Spleen (tissue), 11 donors: ENCODE measurements at regions not wholly inside any gene's neighbourhood (a gene's known extent, or its start where the extent isn't known, plus 50 kb on each side); places are given as distances from the start of the nearest gene placed in this dataset.

Source experiments
- DNase-seq: peaks from one replicate; pipeline ENCODE4 v3.0.0-alpha.2; 2020
- H3K27ac ChIP-seq, 8 donors: fragments of 200-600 bp; sonication (generic) in 7 of 8; 1 replicate in 4 of 8; 2 replicates in 4 of 8; pipeline versions ENCODE4 v1.5.0 to v1.8.0; 2016 to 2021; ENCODE audit warnings: inconsistent platforms in 4 of 8, mild to moderate bottlenecking in 4 of 8, moderate library complexity in 1 of 8
- H3K27me3 ChIP-seq, 7 donors: fragments of 200-600 bp; sonication (generic) in 6 of 7; replicated peaks in 1 of 7; 1 replicate in 4 of 7; 2 replicates in 3 of 7; pipeline versions ENCODE4 v1.5.0 to v1.8.0; 2016 to 2021; ENCODE audit warnings: inconsistent platforms in 3 of 7, mild to moderate bottlenecking in 1 of 7
- H3K36me3 ChIP-seq, 6 donors: fragments of 200-600 bp; sonication (generic) in 5 of 6; 1 replicate in 4 of 6; 2 replicates in 2 of 6; pipeline versions ENCODE4 v1.5.0 to v1.8.0; 2016 to 2021; ENCODE audit warnings: inconsistent platforms in 2 of 6
- H3K4me1 ChIP-seq, 6 donors: fragments of 200-600 bp; sonication (generic) in 5 of 6; 1 replicate in 3 of 6; 2 replicates in 3 of 6; pipeline versions ENCODE4 v1.5.0 to v1.8.0; 2016 to 2021; ENCODE audit warnings: inconsistent platforms in 3 of 6
- H3K4me3 ChIP-seq, 8 donors: fragments of 200-600 bp; sonication (generic) in 7 of 8; 1 replicate in 4 of 8; 2 replicates in 4 of 8; pipeline versions ENCODE4 v1.5.0 to v1.8.0; 2016 to 2021; ENCODE audit warnings: inconsistent platforms in 4 of 8, mild to moderate bottlenecking in 4 of 8, moderate library complexity in 2 of 8
- H3K9me3 ChIP-seq, 8 donors: fragments of 200-600 bp; sonication (generic) in 7 of 8; 1 replicate in 4 of 8; 2 replicates in 4 of 8; pipeline versions ENCODE4 v1.5.0 to v1.8.0; 2016 to 2021; ENCODE audit warnings: inconsistent platforms in 4 of 8
- POLR2A ChIP-seq, 3 donors: fragments of 450-650 bp; IDR thresholded peaks; one replicate each; pipeline ENCODE4 v1.5.1; 2017; ENCODE audit warnings: antibody characterized with exemption in 3 of 3, mild to moderate bottlenecking in 1 of 3
- POLR2AphosphoS5 ChIP-seq, 3 donors: sonication (generic); formaldehyde crosslinking; IDR thresholded peaks; one replicate each; pipeline ENCODE4 v1.5.1; 2017; ENCODE audit warnings: antibody characterized with exemption in 3 of 3
- WGBS, 5 donors: extraction: QIAGEN DNeasy Blood & Tissue Kit in 3 of 5; methylation state at CpG; one replicate each; pipeline versions ENCODE4 v1.1.5 to v1.1.7; 2013 to 2018; 5-methylcytosine and 5-hydroxymethylcytosine counted together
- intact Hi-C: fragments of 100-400 bp; cut with DNase I; formaldehyde crosslinking; loops from one replicate; pipeline ENCODE4 v1.15.0; 2023; ENCODE audit warnings: low total_unique reads
- TF ChIP-seq, protein P1 (sequence below), 11 experiments: fragments of 200-600 bp in 7 of 11; fragments of 450-650 bp in 4 of 11; sonication (generic) in 4 of 11; IDR thresholded peaks in 8 of 11; conservative IDR thresholded peaks in 3 of 11; 1 replicate in 7 of 11; 2 replicates in 4 of 11; pipeline versions ENCODE4 v1.4.0 to v1.8.0; 2016 to 2021; ENCODE audit warnings: antibody characterized with exemption in 11 of 11, inconsistent platforms in 4 of 11, mild to moderate bottlenecking in 1 of 11
- donor health status: healthy with polysubstance abuse.
- donor health status: DM: no; HTN: no; CAD: no; lungs with moderate emphysema.
- donor health status: DM: no; HTN: no; CAD: no.
- donor health status: Bipolar disorder and iron deficiency.
- donor health status: healthy.
- donor health status: DM: no; HTN: no; CAD: no.
- donor health status: DM: yes; HTN: yes; CAD: no.

DNA sequence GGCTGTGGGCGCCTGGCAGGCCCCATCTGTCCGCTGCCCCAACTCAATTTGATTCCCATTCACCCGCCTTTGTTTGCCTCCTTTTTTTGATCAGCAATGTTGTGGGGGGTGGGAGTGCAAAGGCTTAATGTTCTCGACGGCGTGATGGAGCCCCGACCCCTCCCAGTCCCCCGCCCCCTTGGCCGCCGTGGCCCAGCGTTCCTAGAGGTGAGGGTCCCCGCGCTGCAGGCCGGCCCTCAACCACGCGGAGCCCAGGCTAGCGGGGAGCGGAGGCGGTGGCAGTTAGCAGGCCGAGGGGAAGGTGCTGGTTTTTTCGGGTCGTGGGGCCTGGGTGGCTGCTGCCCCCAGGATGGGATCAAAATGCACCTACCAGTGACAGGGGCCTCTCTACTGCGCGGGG, 274.7 kb upstream of the SKOR2 start:
- Histone ChIP-seq H3K36me3 (no peaks in the 10 kb centered on the region), H3K9me3 (no peaks in the 10 kb centered on the region), H3K27ac (no peak overlapping the region), H3K4me3 (no peak overlapping the region), H3K27me3 (peaks cover 0 to 44% (median 5%) of the 10 kb centered on the region in 7 donors), H3K4me1 (no peaks in the 10 kb centered on the region)
- intact Hi-C loops, result no loop called here
- 59 to 78% (median 66%) methylated on average over 16 to 24 of the region's 24 CpGs for WGBS, 5 donors
- TF ChIP-seq, protein P1, sequence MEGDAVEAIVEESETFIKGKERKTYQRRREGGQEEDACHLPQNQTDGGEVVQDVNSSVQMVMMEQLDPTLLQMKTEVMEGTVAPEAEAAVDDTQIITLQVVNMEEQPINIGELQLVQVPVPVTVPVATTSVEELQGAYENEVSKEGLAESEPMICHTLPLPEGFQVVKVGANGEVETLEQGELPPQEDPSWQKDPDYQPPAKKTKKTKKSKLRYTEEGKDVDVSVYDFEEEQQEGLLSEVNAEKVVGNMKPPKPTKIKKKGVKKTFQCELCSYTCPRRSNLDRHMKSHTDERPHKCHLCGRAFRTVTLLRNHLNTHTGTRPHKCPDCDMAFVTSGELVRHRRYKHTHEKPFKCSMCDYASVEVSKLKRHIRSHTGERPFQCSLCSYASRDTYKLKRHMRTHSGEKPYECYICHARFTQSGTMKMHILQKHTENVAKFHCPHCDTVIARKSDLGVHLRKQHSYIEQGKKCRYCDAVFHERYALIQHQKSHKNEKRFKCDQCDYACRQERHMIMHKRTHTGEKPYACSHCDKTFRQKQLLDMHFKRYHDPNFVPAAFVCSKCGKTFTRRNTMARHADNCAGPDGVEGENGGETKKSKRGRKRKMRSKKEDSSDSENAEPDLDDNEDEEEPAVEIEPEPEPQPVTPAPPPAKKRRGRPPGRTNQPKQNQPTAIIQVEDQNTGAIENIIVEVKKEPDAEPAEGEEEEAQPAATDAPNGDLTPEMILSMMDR (IDR thresholded peaks at IDR 0.05 in 8 of 11, conservative IDR thresholded peaks at IDR 0.05 in 3 of 11), result no peak
- no peak for TF ChIP-seq POLR2A (IDR thresholded peaks at IDR 0.05)
- no peak for TF ChIP-seq POLR2AphosphoS5 (IDR thresholded peaks at IDR 0.05)
- no peak for DNase-seq

DNA sequence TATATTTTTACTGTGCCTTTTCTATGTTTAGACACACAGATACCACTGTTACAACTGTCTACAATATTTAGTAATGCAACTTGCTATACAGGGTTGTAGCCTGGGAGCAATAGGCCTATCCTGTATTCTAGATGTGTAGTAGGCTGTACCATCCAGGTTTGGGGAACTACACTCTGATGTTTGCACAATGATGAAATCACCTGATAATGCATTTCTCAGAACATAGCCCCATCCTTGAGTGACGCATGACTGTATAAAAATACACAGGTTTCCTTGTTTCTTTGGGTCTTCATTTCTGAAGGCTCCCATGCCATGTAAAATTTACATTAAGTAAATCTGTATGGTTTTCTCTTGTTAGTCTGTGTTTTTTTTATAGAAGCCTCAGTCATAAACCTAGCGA, 270.9 kb upstream of the SKOR2 start:
- intact Hi-C loops, result no loop called here
- Histone ChIP-seq H3K4me3 (no peak overlapping the region), H3K4me1 (no peaks in the 10 kb centered on the region), H3K27ac (no peak overlapping the region), H3K27me3 (peaks cover 0 to 17% (median 0%) of the 10 kb centered on the region in 7 donors), H3K9me3 (no peaks in the 10 kb centered on the region), H3K36me3 (no peaks in the 10 kb centered on the region)
- 89 to 97% (median 90%) methylated on average over 2 of the region's 2 CpGs for WGBS, 5 donors
- DNase-seq, result no peak
- TF ChIP-seq POLR2A (IDR thresholded peaks at IDR 0.05) (no peak), POLR2AphosphoS5 (IDR thresholded peaks at IDR 0.05) (no peak)

DNA sequence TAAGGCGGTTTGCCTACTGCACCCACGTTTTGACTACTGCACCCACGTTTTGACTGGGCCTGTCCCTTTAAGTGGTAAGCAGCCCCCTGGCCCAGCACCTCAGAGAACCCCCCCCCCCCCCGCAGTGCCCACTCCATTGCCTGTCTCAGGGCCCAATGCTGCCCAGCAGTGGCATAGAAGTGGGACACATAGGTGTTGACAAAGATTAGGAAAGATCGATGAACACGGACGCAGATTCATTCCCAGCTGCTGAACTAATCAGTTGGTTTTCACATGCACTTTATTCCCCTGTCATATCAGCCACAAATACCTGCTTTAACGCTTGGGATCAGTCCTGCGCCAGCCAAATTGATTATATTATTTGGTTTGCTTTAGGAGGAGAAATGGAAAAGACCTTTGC, 268.8 kb upstream of the SKOR2 start:
- H3K4me3 ChIP-seq, result no peak overlapping the region
- intact Hi-C loops, result no loop called here
- TF ChIP-seq POLR2AphosphoS5 (IDR thresholded peaks at IDR 0.05), result no peak
- TF ChIP-seq POLR2A (IDR thresholded peaks at IDR 0.05), result no peak
- TF ChIP-seq, protein P1 (IDR thresholded peaks at IDR 0.05 in 8 of 11, conservative IDR thresholded peaks at IDR 0.05 in 3 of 11), result no peak
- 74 to 84% (median 78%) methylated on average over 9 of the region's 9 CpGs for WGBS, 5 donors
- H3K36me3 ChIP-seq, result no peaks in the 10 kb centered on the region
- no peaks in the 10 kb centered on the region for H3K9me3 ChIP-seq
- no peak for DNase-seq
- peaks cover 0 to 2% (median 0%) of the 10 kb centered on the region in 7 donors for H3K27me3 ChIP-seq
- no peaks in the 10 kb centered on the region for H3K4me1 ChIP-seq
- H3K27ac ChIP-seq, result no peak overlapping the region

DNA sequence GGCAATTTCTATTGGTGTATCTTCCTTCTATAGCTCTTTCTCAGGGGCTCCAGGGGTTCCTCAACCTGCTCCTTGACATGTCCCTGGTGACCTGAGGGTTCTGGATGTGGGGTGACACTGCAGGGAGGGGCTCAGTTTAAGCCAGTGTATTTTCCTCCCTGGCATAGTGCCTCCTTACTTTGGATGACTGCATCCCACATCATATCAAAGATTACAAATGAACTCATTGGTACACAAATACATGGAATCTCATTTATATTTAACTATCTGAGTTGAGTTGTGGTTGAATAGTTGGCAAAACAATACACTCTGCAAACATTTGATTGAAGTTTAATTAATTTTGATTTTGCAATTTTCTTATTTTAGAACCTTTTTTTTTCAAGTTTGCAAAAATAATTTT, 268.2 kb upstream of the SKOR2 start:
- Histone ChIP-seq H3K27me3 (no peaks in the 10 kb centered on the region), H3K9me3 (no peaks in the 10 kb centered on the region), H3K4me3 (no peak overlapping the region), H3K27ac (no peak overlapping the region), H3K36me3 (no peaks in the 10 kb centered on the region), H3K4me1 (no peaks in the 10 kb centered on the region)
- intact Hi-C loops, result no loop called here
- TF ChIP-seq POLR2AphosphoS5 (IDR thresholded peaks at IDR 0.05) (no peak), POLR2A (IDR thresholded peaks at IDR 0.05) (no peak)
- TF ChIP-seq, protein P1 (IDR thresholded peaks at IDR 0.05 in 8 of 11, conservative IDR thresholded peaks at IDR 0.05 in 3 of 11), result no peak
- DNase-seq, result no peak

DNA sequence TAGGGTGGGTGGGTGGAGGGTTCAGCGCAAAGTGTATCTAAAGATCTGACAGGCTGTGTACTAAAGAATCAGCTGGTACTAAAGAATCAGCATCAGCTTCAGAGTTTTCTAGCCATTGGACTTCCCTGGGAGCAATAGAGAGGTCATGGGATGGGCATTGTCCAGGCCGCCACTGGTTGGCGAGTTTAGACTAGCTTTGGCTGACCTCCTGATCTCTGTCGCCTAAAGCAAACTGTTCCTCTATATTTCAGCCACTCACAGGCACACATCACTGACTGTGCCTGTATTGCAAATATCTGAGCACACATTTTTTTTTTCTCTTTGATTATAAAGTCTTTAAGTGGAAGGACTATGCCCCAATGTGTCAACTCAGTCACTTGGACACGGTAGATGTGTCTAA, 267.8 kb upstream of the SKOR2 start:
- no peaks in the 10 kb centered on the region for H3K36me3 ChIP-seq
- H3K27me3 ChIP-seq, result no peaks in the 10 kb centered on the region
- H3K4me3 ChIP-seq, result no peak overlapping the region
- H3K27ac ChIP-seq, result no peak overlapping the region
- intact Hi-C loops, result no loop called here
- DNase-seq, result no peak
- WGBS, 5 donors, result 68 to 90% (median 85%) methylated on average over 5 of the region's 5 CpGs
- TF ChIP-seq POLR2A (IDR thresholded peaks at IDR 0.05), result no peak
- H3K4me1 ChIP-seq, result no peaks in the 10 kb centered on the region
- H3K9me3 ChIP-seq, result no peaks in the 10 kb centered on the region
